Memory B cell (primary cell): ENCODE measurements at regions not wholly inside any gene's neighbourhood (a gene's known extent, or its start where the extent isn't known, plus 50 kb on each side); places are given as distances from the start of the nearest gene placed in this dataset.

Experiments
- ATAC-seq: fragments of 150-1000 bp; cut with Tn5 transposase; 2 replicates; pipeline ENCODE4 v1.10.0; 2021; ENCODE audit warnings: low read depth, mild to moderate bottlenecking, moderate library complexity
- DNase-seq, 2 donors: peaks; one replicate each; pipeline ENCODE4 v3.0.0; 2022; ENCODE audit warnings: low spot score in 2 of 2
- H3K27ac Mint-ChIP-seq: one replicate; pipeline ENCODE4 v1.8.0; 2022; ENCODE audit warnings: mild to moderate bottlenecking, moderate library complexity, mixed read lengths
- H3K27me3 Mint-ChIP-seq: one replicate; pipeline ENCODE4 v1.8.0; 2022; ENCODE audit warnings: mixed read lengths
- H3K36me3 Mint-ChIP-seq: one replicate; pipeline ENCODE4 v1.8.0; 2022; ENCODE audit warnings: mild to moderate bottlenecking, mixed read lengths
- H3K4me1 Mint-ChIP-seq: one replicate; pipeline ENCODE4 v1.8.0; 2022; ENCODE audit warnings: mixed read lengths
- H3K4me3 Mint-ChIP-seq: one replicate; pipeline ENCODE4 v1.8.0; 2022; ENCODE audit warnings: mild to moderate bottlenecking, moderate library complexity, mixed read lengths
- H3K9me3 Mint-ChIP-seq: one replicate; pipeline ENCODE4 v1.8.0; 2022; ENCODE audit warnings: mixed read lengths

DNA sequence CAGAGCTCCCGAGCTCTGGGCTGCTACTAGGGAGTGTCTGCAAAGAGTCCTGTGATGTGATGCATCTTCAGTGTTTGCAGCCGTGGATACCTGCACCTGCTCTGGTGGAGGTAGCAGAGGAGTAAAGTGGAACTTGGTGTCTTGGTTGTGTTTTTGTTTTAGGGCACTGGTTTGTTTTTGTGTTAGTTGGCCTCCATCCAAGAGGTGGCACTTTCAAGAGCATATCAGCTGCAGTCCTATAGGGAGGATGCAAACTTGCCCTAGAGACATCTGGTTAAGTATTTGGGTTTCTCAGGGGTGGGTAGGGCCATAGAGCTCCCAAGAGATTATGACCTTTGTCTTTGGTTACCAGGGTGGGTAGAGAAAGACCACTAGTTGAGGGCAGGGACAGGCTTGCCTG lies 1249.0 kb upstream of the FAM98A start:
- no peaks in the 10 kb centered on the region for H3K36me3 Mint-ChIP-seq
- H3K4me1 Mint-ChIP-seq = no peaks in the 10 kb centered on the region
- no peak for DNase-seq
- H3K27me3 Mint-ChIP-seq = no peaks in the 10 kb centered on the region
- no peak for ATAC-seq
- H3K27ac Mint-ChIP-seq = no peak overlapping the region
- no peak overlapping the region for H3K4me3 Mint-ChIP-seq
- peaks cover 4% of the 10 kb centered on the region for H3K9me3 Mint-ChIP-seq

DNA sequence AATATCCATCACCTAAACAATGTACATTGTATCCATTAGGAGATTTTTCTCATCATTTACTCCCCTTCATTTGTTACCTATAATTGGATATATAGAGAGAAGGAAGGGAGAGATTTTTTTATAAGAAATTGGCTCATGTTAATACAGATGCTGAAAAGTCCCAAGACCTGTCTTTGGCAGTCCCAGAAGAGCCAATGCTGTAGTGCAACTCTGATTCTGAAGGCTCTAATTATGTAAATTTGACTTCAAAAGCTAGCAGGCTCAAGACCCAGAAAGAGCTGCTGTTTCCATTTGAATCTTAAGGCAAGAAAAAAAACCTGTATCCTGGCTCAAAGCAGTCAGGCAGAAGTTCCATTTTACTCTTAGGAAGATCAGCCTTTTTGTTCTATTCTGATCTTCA lies 1245.5 kb upstream of the FAM98A start:
- Mint-ChIP-seq H3K4me3 (no peak overlapping the region), H3K4me1 (no peaks in the 10 kb centered on the region), H3K36me3 (no peaks in the 10 kb centered on the region), H3K27ac (no peak overlapping the region), H3K9me3 (peaks cover 2% of the 10 kb centered on the region), H3K27me3 (no peaks in the 10 kb centered on the region)
- DNase-seq (no peak), ATAC-seq (no peak)

DNA sequence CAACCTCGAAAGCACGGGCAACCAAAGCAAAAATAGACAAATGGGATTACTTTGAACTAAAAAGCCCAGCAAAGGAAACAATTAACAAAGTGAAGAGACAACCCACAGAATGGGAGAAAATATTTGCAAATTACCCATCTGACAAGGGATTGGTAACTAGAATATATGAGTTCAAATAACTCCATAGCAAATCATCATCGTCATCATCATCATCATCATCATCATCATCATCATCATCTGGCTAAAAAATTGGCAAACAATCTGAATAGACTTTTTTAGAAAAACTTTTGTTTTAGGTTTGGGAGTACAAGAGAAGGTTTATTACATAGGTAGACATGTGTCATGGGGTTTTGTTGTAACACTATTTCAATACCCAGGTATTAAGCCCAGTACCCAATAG lies 1239.3 kb upstream of the FAM98A start:
- H3K27ac Mint-ChIP-seq = no peak overlapping the region
- DNase-seq (no peak), ATAC-seq (no peak)
- H3K4me3 Mint-ChIP-seq = no peak overlapping the region
- H3K27me3 Mint-ChIP-seq = no peaks in the 10 kb centered on the region
- peaks cover 13% of the 10 kb centered on the region for H3K9me3 Mint-ChIP-seq
- H3K4me1 Mint-ChIP-seq = no peaks in the 10 kb centered on the region
- H3K36me3 Mint-ChIP-seq = peaks cover 3% of the 10 kb centered on the region

DNA sequence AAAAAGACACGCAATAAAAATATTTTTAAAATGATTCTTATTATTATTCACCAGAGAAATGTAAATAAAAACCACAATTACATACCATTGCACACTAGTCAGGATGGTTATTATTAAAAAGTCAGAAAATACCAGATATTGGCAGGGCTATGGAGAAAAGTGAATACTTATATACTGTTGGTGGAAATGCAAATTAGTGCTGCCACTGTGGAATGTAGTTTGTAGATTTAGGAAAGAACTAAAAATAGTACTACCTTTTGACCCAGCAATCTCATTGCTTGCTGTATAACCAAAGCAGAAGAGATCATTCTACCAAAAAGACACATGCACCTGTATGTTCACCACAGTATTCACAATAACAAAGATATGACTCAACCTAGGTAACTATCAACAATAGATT lies 1237.3 kb upstream of the FAM98A start:
- Mint-ChIP-seq H3K27ac (no peak overlapping the region), H3K4me1 (no peaks in the 10 kb centered on the region), H3K9me3 (peaks cover 13% of the 10 kb centered on the region), H3K27me3 (no peaks in the 10 kb centered on the region), H3K4me3 (no peak overlapping the region), H3K36me3 (peaks cover 3% of the 10 kb centered on the region)
- no peak for DNase-seq
- ATAC-seq = no peak

GRCh38 chr2:34831096-34831495 lies 1232.0 kb upstream of the FAM98A start:
- ATAC-seq (no peak), DNase-seq (no peak)
- H3K36me3 Mint-ChIP-seq = peaks cover 3% of the 10 kb centered on the region
- H3K27ac Mint-ChIP-seq = no peak overlapping the region
- H3K9me3 Mint-ChIP-seq = peaks cover 8% of the 10 kb centered on the region
- no peak overlapping the region for H3K4me3 Mint-ChIP-seq
- no peaks in the 10 kb centered on the region for H3K4me1 Mint-ChIP-seq
- no peaks in the 10 kb centered on the region for H3K27me3 Mint-ChIP-seq

DNA sequence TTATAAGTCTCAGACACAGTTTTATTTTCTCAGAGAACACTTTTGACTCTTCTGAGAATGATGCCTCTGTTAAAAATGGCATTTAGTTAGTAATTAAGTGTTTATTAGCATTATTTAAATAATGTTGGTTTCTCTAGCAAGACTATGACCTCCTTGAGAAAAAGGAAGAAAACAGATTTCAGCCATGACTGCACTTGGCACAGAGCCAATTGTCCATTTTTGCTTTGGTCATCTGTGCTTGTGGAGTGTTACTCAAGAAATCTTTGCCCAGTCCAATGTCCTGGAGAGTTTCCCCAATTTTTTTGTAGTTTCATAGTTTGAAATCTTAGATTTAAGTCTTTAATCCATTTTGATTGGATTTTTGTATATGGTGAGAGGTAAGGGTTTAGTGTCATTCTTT lies 1229.4 kb upstream of the FAM98A start:
- Mint-ChIP-seq H3K36me3 (peaks cover under 1% of the 10 kb centered on the region), H3K9me3 (peaks cover 5% of the 10 kb centered on the region), H3K27me3 (no peaks in the 10 kb centered on the region), H3K4me3 (no peak overlapping the region), H3K27ac (no peak overlapping the region), H3K4me1 (no peaks in the 10 kb centered on the region)
- DNase-seq = no peak
- no peak for ATAC-seq

- no peaks in the 10 kb centered on the region for H3K36me3 Mint-ChIP-seq
- no peaks in the 10 kb centered on the region for H3K27me3 Mint-ChIP-seq
- no peak for DNase-seq
- ATAC-seq = no peak
- H3K27ac Mint-ChIP-seq = no peak overlapping the region
- H3K4me3 Mint-ChIP-seq = no peak overlapping the region
- H3K4me1 Mint-ChIP-seq = no peaks in the 10 kb centered on the region
- H3K9me3 Mint-ChIP-seq = peaks cover 4% of the 10 kb centered on the region
Observed at GRCh38 chr2:34827398-34827797, 1228.3 kb upstream of the FAM98A start.

- DNase-seq (no peak), ATAC-seq (no peak)
- Mint-ChIP-seq H3K27me3 (no peaks in the 10 kb centered on the region), H3K4me1 (no peaks in the 10 kb centered on the region), H3K4me3 (no peak overlapping the region), H3K9me3 (peaks cover 4% of the 10 kb centered on the region), H3K36me3 (no peaks in the 10 kb centered on the region), H3K27ac (no peak overlapping the region)
Observed at GRCh38 chr2:34825686-34826085, 1226.6 kb upstream of the FAM98A start.

DNA sequence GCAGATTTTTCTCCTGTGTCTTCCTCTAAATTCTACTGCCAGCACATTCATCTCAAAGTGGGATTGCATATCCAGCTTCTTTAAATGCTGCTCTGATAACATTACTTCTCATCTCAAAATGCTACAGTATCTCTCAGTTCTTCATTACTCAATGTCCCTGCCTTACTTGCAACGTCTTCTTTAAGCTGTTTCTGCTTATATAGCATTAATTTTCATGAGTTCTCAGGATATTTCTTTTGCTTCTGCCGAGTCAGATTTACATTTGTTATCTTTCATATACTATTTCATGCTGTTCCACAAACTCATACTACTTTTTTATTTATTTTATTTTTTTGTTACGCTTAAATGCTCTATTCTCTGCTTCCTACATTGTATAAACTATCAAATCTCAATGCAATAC lies 1223.5 kb upstream of the FAM98A start:
- Mint-ChIP-seq H3K9me3 (peaks cover 3% of the 10 kb centered on the region), H3K36me3 (no peaks in the 10 kb centered on the region), H3K27ac (no peak overlapping the region), H3K4me1 (no peaks in the 10 kb centered on the region), H3K27me3 (no peaks in the 10 kb centered on the region), H3K4me3 (no peak overlapping the region)
- ATAC-seq (no peak), DNase-seq (no peak)

- H3K36me3 Mint-ChIP-seq = no peaks in the 10 kb centered on the region
- H3K27me3 Mint-ChIP-seq = no peaks in the 10 kb centered on the region
- DNase-seq = no peak
- no peak for ATAC-seq
- H3K4me1 Mint-ChIP-seq = no peaks in the 10 kb centered on the region
- peaks cover 5% of the 10 kb centered on the region for H3K9me3 Mint-ChIP-seq
- H3K27ac Mint-ChIP-seq = no peak overlapping the region
- no peak overlapping the region for H3K4me3 Mint-ChIP-seq
Observed at GRCh38 chr2:34815052-34815741, 1216.1 kb upstream of the FAM98A start.

GRCh38 chr2:34810456-34810855 lies 1211.4 kb upstream of the FAM98A start:
- H3K4me1 Mint-ChIP-seq = no peaks in the 10 kb centered on the region
- no peak overlapping the region for H3K4me3 Mint-ChIP-seq
- peaks cover 4% of the 10 kb centered on the region for H3K9me3 Mint-ChIP-seq
- no peaks in the 10 kb centered on the region for H3K36me3 Mint-ChIP-seq
- ATAC-seq (no peak), DNase-seq (no peak)
- H3K27ac Mint-ChIP-seq = no peak overlapping the region
- no peaks in the 10 kb centered on the region for H3K27me3 Mint-ChIP-seq

DNA sequence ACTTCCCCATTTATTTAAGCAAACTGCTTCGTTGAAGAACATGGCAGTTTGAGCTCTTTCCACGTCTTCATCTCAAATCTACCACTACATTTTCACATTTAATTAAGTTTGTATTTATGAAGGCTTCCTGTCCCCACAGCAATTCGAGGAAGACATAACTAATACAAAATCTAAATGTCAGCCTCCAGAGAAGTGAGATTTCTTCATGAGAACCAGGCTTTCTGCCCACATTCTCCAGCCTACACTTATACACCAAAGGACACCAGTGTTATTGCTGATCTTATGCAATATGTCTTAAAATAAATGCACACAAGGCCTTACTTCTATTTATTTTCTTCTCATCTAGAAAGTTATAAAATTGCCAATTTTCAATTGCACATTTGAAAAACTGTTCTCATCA lies 1209.3 kb upstream of the FAM98A start:
- DNase-seq = no peak
- Mint-ChIP-seq H3K4me3 (no peak overlapping the region), H3K27ac (no peak overlapping the region), H3K9me3 (peaks cover 4% of the 10 kb centered on the region), H3K27me3 (no peaks in the 10 kb centered on the region), H3K4me1 (no peaks in the 10 kb centered on the region), H3K36me3 (no peaks in the 10 kb centered on the region)
- no peak for ATAC-seq

DNA sequence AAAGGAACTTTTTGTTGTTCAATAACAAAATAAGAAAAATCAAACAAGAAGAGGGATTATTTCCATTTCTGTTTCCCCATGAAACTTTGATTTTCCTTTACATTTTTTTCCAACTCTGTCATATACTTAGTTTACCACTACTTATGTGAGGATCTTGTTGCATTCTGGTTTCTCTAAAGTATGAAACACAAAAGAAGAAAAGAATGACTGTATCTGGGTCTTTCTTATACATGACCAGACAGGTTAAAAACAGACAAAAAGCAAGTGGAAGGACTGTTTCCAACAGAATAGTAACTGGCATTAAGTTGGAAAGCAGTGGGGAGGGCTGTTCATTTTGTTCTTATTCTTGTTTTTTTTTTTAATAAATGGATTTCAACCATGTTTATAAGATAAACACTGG lies 1207.8 kb upstream of the FAM98A start:
- DNase-seq (no peak), ATAC-seq (no peak)
- peaks cover 4% of the 10 kb centered on the region for H3K9me3 Mint-ChIP-seq
- H3K27me3 Mint-ChIP-seq = no peaks in the 10 kb centered on the region
- no peaks in the 10 kb centered on the region for H3K4me1 Mint-ChIP-seq
- no peaks in the 10 kb centered on the region for H3K36me3 Mint-ChIP-seq
- no peak overlapping the region for H3K27ac Mint-ChIP-seq
- H3K4me3 Mint-ChIP-seq = no peak overlapping the region

- DNase-seq (no peak), ATAC-seq (no peak)
- no peaks in the 10 kb centered on the region for H3K36me3 Mint-ChIP-seq
- no peak overlapping the region for H3K4me3 Mint-ChIP-seq
- H3K9me3 Mint-ChIP-seq = peaks cover 4% of the 10 kb centered on the region
- H3K4me1 Mint-ChIP-seq = no peaks in the 10 kb centered on the region
- H3K27me3 Mint-ChIP-seq = no peaks in the 10 kb centered on the region
- H3K27ac Mint-ChIP-seq = no peak overlapping the region
Observed at GRCh38 chr2:34806396-34806795, 1207.3 kb upstream of the FAM98A start.

DNA sequence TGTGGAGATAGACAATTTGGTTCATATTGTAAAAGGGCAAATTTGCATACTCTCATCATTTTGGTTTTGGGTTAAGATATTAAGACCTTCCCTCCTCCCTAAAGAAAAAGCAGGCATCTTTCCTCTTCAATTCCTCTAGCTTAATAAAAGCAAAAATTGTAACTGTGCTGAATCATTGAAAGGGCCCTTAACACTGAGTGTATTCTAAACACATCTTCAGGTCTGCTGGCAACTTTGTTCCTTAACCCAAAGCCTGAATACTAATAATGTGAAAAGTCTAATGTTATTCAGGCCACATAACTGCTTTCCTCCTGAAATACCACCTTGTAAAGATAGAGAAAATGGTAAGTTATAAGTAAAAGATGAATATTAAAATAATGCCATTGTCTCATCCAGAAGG lies 1200.5 kb upstream of the FAM98A start:
- Mint-ChIP-seq H3K9me3 (no peaks in the 10 kb centered on the region), H3K4me1 (no peaks in the 10 kb centered on the region), H3K27ac (no peak overlapping the region), H3K4me3 (no peak overlapping the region), H3K36me3 (no peaks in the 10 kb centered on the region), H3K27me3 (no peaks in the 10 kb centered on the region)
- DNase-seq (no peak), ATAC-seq (no peak)
